HFFc6 (cell line): ENCODE measurements at regions not wholly inside any gene's neighbourhood (a gene's known extent, or its start where the extent isn't known, plus 50 kb on each side); places are given as distances from the start of the nearest gene placed in this dataset.

ENCODE experiments used
- DNase-seq: peaks from one replicate; pipeline ENCODE4 v3.0.0-alpha.2; 2018
- H3K27ac Mint-ChIP-seq: 2 replicates; pipeline ENCODE4 v1.8.0; 2020; ENCODE audit warnings: mild to moderate bottlenecking, mixed read lengths
- H3K27me3 Mint-ChIP-seq: 2 replicates; pipeline ENCODE4 v1.8.0; 2021; ENCODE audit warnings: mild to moderate bottlenecking, moderate library complexity, mixed read lengths; ENCODE audit not compliant: insufficient read depth
- H3K36me3 Mint-ChIP-seq: 2 replicates; pipeline ENCODE4 v1.8.0; 2021; ENCODE audit warnings: low read depth, mixed read lengths
- H3K4me1 Mint-ChIP-seq: 2 replicates; pipeline ENCODE4 v1.8.0; 2020; ENCODE audit warnings: low read depth, mixed read lengths
- H3K4me3 Mint-ChIP-seq: 2 replicates; pipeline ENCODE4 v1.8.0; 2020; ENCODE audit warnings: mild to moderate bottlenecking, moderate library complexity, mixed read lengths
- H3K9me3 Mint-ChIP-seq: 2 replicates; pipeline ENCODE4 v1.8.0; 2020; ENCODE audit warnings: mild to moderate bottlenecking, mixed read lengths
- CTCF ChIP-seq: fragments of 200-600 bp; sonication (generic); IDR thresholded peaks from 2 replicates; pipeline ENCODE4 v1.5.0; 2021; ENCODE audit warnings: antibody characterized with exemption, mild to moderate bottlenecking

- no peaks in the 10 kb centered on the region for H3K36me3 Mint-ChIP-seq
- H3K9me3 Mint-ChIP-seq, result peaks cover 35% of the 10 kb centered on the region
- peaks cover 2% of the 10 kb centered on the region; the same call in 1 of the 2 replicates for H3K27me3 Mint-ChIP-seq
- H3K27ac Mint-ChIP-seq, result no peak overlapping the region
- DNase-seq, result no peak
- no peak overlapping the region for H3K4me3 Mint-ChIP-seq
- TF ChIP-seq CTCF, result no peak
- H3K4me1 Mint-ChIP-seq, result no peaks in the 10 kb centered on the region
Observed at GRCh38 chr5:164679461-164679860, 1174.0 kb downstream of the MAT2B start.

GRCh38 chr5:164680216-164680615, 1174.8 kb downstream of the MAT2B start:
- no peak for TF ChIP-seq CTCF
- no peak for DNase-seq
- peaks cover 2% of the 10 kb centered on the region; the same call in 1 of the 2 replicates for H3K27me3 Mint-ChIP-seq
- peaks cover 29% of the 10 kb centered on the region for H3K9me3 Mint-ChIP-seq
- no peaks in the 10 kb centered on the region for H3K36me3 Mint-ChIP-seq
- no peak overlapping the region for H3K27ac Mint-ChIP-seq
- no peaks in the 10 kb centered on the region for H3K4me1 Mint-ChIP-seq
- no peak overlapping the region for H3K4me3 Mint-ChIP-seq

DNA sequence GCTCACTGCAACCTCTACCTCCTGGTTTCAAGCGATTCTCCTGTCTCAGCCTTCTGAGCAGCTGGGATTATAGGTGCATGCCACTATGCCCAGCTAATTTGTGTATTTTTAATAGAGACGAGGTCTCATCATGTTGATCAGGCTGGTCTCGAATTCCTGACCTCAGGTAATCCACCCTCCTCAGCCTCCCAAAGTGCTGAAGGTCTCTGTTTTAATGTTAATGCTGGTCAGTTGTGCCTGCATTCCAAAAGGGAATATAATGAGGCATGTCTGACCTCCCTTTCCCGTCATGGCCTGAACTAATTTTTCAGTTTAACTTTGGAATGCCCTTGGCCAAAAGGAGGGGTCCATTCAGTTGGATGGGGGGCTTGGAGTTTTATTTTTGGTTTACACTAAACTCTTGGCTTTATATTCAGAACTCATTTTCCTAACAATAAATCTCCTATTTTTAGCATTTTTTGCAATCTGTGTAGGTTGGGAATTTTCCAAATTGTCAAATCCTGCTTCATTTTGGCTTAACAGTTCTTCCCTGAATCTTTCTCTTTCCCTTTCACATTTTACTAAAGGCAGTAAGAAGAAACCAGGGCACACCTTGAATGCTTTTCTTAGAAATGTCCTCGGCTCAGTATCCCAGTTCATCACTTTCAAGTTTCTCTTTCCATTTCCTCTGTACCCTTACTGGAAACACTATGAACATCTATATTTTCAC, 1175.5 kb downstream of the MAT2B start:
- Mint-ChIP-seq H3K4me3 (no peak overlapping the region), H3K36me3 (no peaks in the 10 kb centered on the region), H3K4me1 (no peaks in the 10 kb centered on the region), H3K9me3 (peaks cover 28% of the 10 kb centered on the region), H3K27ac (no peak overlapping the region), H3K27me3 (peaks cover 2% of the 10 kb centered on the region; the same call in 1 of the 2 replicates)
- no peak for TF ChIP-seq CTCF
- DNase-seq, result no peak

DNA sequence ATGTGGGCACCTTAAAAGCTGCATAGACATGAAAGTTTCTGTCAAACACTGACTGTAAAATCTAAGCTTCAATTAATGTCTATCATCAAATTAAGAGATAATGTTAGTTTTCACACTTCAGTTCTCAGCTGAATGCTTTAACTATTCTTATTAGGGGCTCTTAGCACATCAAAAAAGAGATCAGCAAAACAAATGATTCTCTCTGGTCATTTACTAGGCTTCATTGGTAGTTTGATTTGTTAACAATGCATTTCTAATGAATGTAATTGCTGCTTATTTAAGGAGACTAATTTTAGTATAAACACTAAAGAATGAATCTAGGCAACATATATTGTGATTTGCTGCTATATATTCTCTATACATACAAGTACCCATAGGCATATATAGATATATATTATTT, 1182.0 kb downstream of the MAT2B start:
- H3K36me3 Mint-ChIP-seq, result peaks cover 2% of the 10 kb centered on the region; the same call in 1 of the 2 replicates
- H3K27ac Mint-ChIP-seq, result no peak overlapping the region
- H3K9me3 Mint-ChIP-seq, result peaks cover 18% of the 10 kb centered on the region
- DNase-seq, result no peak
- no peaks in the 10 kb centered on the region for H3K27me3 Mint-ChIP-seq
- no peaks in the 10 kb centered on the region for H3K4me1 Mint-ChIP-seq
- no peak overlapping the region for H3K4me3 Mint-ChIP-seq
- no peak for TF ChIP-seq CTCF

GRCh38 chr5:164688437-164688836, 1183.0 kb downstream of the MAT2B start:
- no peak for DNase-seq
- Mint-ChIP-seq H3K4me3 (no peak overlapping the region), H3K27me3 (no peaks in the 10 kb centered on the region), H3K4me1 (no peaks in the 10 kb centered on the region), H3K27ac (no peak overlapping the region), H3K9me3 (peaks cover 19% of the 10 kb centered on the region), H3K36me3 (peaks cover 4% of the 10 kb centered on the region; the same call in 1 of the 2 replicates)
- TF ChIP-seq CTCF, result no peak
